DOHH2 (cell line): ENCODE measurements at regions not wholly inside any gene's neighbourhood (a gene's known extent, or its start where the extent isn't known, plus 50 kb on each side); places are given as distances from the start of the nearest gene placed in this dataset.

Experiments used
- H3F3A ChIP-seq: fragments of 200-600 bp; sonication (generic), shearing (Covaris generic); 2 replicates; pipeline ENCODE4 v1.6.0; 2016; ENCODE audit warnings: antibody characterized with exemption, mild to moderate bottlenecking; ENCODE audit not compliant: control insufficient read depth, insufficient read depth
- H3K27ac ChIP-seq: fragments of 200-600 bp; sonication (generic); 2 replicates; pipeline ENCODE4 v1.5.1; 2014; ENCODE audit warnings: low read depth, mild to moderate bottlenecking, low read length, moderate library complexity
- H3K27me3 ChIP-seq: fragments of 200-600 bp; sonication (generic); 2 replicates; pipeline ENCODE4 v1.6.1; 2014; ENCODE audit warnings: mild to moderate bottlenecking, low read length, mixed read lengths; ENCODE audit not compliant: control insufficient read depth
- H3K36me3 ChIP-seq: fragments of 200-600 bp; sonication (generic); 2 replicates; pipeline ENCODE4 v1.6.1; 2014; ENCODE audit warnings: mild to moderate bottlenecking, low read length, moderate library complexity, mixed read lengths; ENCODE audit not compliant: control insufficient read depth
- H3K4me1 ChIP-seq: fragments of 200-600 bp; sonication (generic); 2 replicates; pipeline ENCODE4 v1.6.1; 2014; ENCODE audit warnings: mild to moderate bottlenecking, low read length, mixed read lengths; ENCODE audit not compliant: control insufficient read depth
- H3K4me2 ChIP-seq: fragments of 200-600 bp; sonication (generic); 2 replicates; pipeline ENCODE4 v1.6.0; 2014; ENCODE audit warnings: mild to moderate bottlenecking, low read length, moderate library complexity
- H3K4me3 ChIP-seq: fragments of 200-600 bp; sonication (generic); 2 replicates; pipeline ENCODE4 v1.5.1; 2014; ENCODE audit warnings: mild to moderate bottlenecking, low read length, mixed read lengths
- H3K79me2 ChIP-seq: fragments of 200-600 bp; sonication (generic); 2 replicates; pipeline ENCODE4 v1.6.1; 2014; ENCODE audit warnings: mild to moderate bottlenecking, low read length, mixed read lengths; ENCODE audit not compliant: control insufficient read depth
- H3K9me2 ChIP-seq: fragments of 200-600 bp; sonication (generic); replicated peaks from 2 replicates; pipeline ENCODE4 v1.6.1; 2014; ENCODE audit warnings: mild to moderate bottlenecking, low read length, mixed read lengths; ENCODE audit not compliant: control insufficient read depth
- H3K9me3 ChIP-seq: fragments of 200-600 bp; sonication (generic); 2 replicates; pipeline ENCODE4 v1.6.1; 2014; ENCODE audit warnings: antibody characterized with exemption, low read length, mixed read lengths; ENCODE audit not compliant: control insufficient read depth, insufficient read depth
- H4K20me1 ChIP-seq: fragments of 200-600 bp; sonication (generic); 2 replicates; pipeline ENCODE4 v1.6.0; 2014; ENCODE audit warnings: low read depth, mild to moderate bottlenecking, antibody characterized with exemption, low read length, moderate library complexity; ENCODE audit not compliant: control insufficient read depth, insufficient read depth
- CTCF ChIP-seq: fragments of 200-600 bp; sonication (generic); IDR thresholded peaks from one replicate; pipeline ENCODE4 v1.5.1; 2014; ENCODE audit warnings: antibody characterized with exemption, mild to moderate bottlenecking, low read depth, low read length; ENCODE audit not compliant: poor library complexity, severe bottlenecking
- EZH2phosphoT487 ChIP-seq: fragments of 200-600 bp; sonication (generic); IDR thresholded peaks from 2 replicates; pipeline ENCODE4 v1.6.1; 2017; ENCODE audit warnings: borderline replicate concordance, mild to moderate bottlenecking, antibody characterized with exemption, low read length, moderate library complexity, mixed read lengths

- Histone ChIP-seq H3K27me3 (no peaks in the 10 kb centered on the region), H3K9me2 (no peaks in the 10 kb centered on the region), H3K27ac (no peak overlapping the region), H3K4me2 (no peak overlapping the region), H3F3A (no peaks in the 10 kb centered on the region), H3K4me3 (no peak overlapping the region), H4K20me1 (no peaks in the 10 kb centered on the region), H3K79me2 (no peaks in the 10 kb centered on the region), H3K4me1 (no peaks in the 10 kb centered on the region), H3K9me3 (0 out of 2 replicates have a peak, but pooled peaks cover 3% of the 10 kb centered on the region), H3K36me3 (no peaks in the 10 kb centered on the region)
- no peak for TF ChIP-seq CTCF
- no peak for TF ChIP-seq EZH2phosphoT487
Observed at GRCh38 chr12:125280482-125281377, 215.5 kb downstream of the AACS start.

GRCh38 chr12:125282921-125283320 lies 217.7 kb downstream of the AACS start:
- H3K79me2 ChIP-seq = no peaks in the 10 kb centered on the region
- H3K4me2 ChIP-seq = no peak overlapping the region
- TF ChIP-seq EZH2phosphoT487 (no peak), CTCF (no peak)
- no peaks in the 10 kb centered on the region for H3K36me3 ChIP-seq
- H3K27me3 ChIP-seq = peaks cover 3% of the 10 kb centered on the region; the same call in 1 of the 2 replicates
- no peaks in the 10 kb centered on the region for H3K9me2 ChIP-seq
- no peak overlapping the region for H3K4me3 ChIP-seq
- 0 out of 2 replicates have a peak, but pooled peaks cover 3% of the 10 kb centered on the region for H3K9me3 ChIP-seq
- no peaks in the 10 kb centered on the region for H4K20me1 ChIP-seq
- H3K27ac ChIP-seq = no peak overlapping the region
- no peaks in the 10 kb centered on the region for H3K4me1 ChIP-seq
- no peaks in the 10 kb centered on the region for H3F3A ChIP-seq

GRCh38 chr12:125283521-125283920 lies 218.3 kb downstream of the AACS start:
- Histone ChIP-seq H3K9me3 (0 out of 2 replicates have a peak, but pooled peaks cover 3% of the 10 kb centered on the region), H3F3A (no peaks in the 10 kb centered on the region), H3K9me2 (no peaks in the 10 kb centered on the region), H3K36me3 (no peaks in the 10 kb centered on the region), H3K4me1 (no peaks in the 10 kb centered on the region), H4K20me1 (no peaks in the 10 kb centered on the region), H3K4me3 (no peak overlapping the region), H3K27me3 (peaks cover 3% of the 10 kb centered on the region; the same call in 1 of the 2 replicates), H3K27ac (no peak overlapping the region), H3K79me2 (no peaks in the 10 kb centered on the region), H3K4me2 (no peak overlapping the region)
- TF ChIP-seq EZH2phosphoT487 = no peak
- TF ChIP-seq CTCF = no peak
